ENCODE measurements at regions not wholly inside any gene's neighbourhood (a gene's known extent, or its start where the extent isn't known, plus 50 kb on each side); places are given as distances from the start of the nearest gene placed in this dataset.

GRCh38 chr5:57422341-57422740, 60.3 kb downstream of the ACTBL2 start:
- Histone ChIP-seq H3K4me1 (ENCODE audit: control insufficient read depth, extremely low read depth, insufficient read depth, low read length) (no peaks in the 10 kb centered on the region), H3K4me2 (ENCODE audit: control insufficient read depth, extremely low read depth, insufficient read depth, low read depth, low read length) (no peak overlapping the region), H4K20me1 (ENCODE audit: control insufficient read depth, extremely low read depth, insufficient read depth, low read length) (no peaks in the 10 kb centered on the region), H3K9me3 (ENCODE audit: control insufficient read depth, low read depth, low read length) (no peaks in the 10 kb centered on the region), H3K27ac (ENCODE audit: control insufficient read depth, insufficient read depth, low read length) (no peak overlapping the region), H2AFZ (ENCODE audit: control insufficient read depth, low read length) (no peak overlapping the region), H3K27me3 (ENCODE audit: control insufficient read depth, extremely low read depth, insufficient read depth, low read length) (peaks cover 3% of the 10 kb centered on the region), H3K9ac (ENCODE audit: control insufficient read depth, extremely low read depth, insufficient read depth, low read length) (no peak overlapping the region), H3K36me3 (ENCODE audit: control insufficient read depth in 2 of 2, extremely low read depth in 1 of 2, insufficient read depth in 2 of 2, low read length in 2 of 2) (no peaks in the 10 kb centered on the region), H3K9me1 (ENCODE audit: control insufficient read depth, extremely low read depth, insufficient read depth, low read length) (no peaks in the 10 kb centered on the region), H3K79me2 (ENCODE audit: control insufficient read depth, insufficient read depth, low read length) (no peaks in the 10 kb centered on the region), H3K4me3 (ENCODE audit: control insufficient read depth in 2 of 3, extremely low read depth in 1 of 3, insufficient read depth in 2 of 3, low read depth in 1 of 3, low read length in 3 of 3) (no peak overlapping the region)
- FAIRE-seq, result no peak
- dilution Hi-C loops (cut with MboI; ENCODE audit: extremely low pct_ligation_motif_present, low sequenced_read_pairs), result no loop called here
- no peak for TF ChIP-seq CTCF (optimal IDR thresholded peaks at IDR 0.05 in 1 of 3, IDR thresholded peaks at IDR 0.05 in 1 of 3, conservative IDR thresholded peaks at IDR 0.05 in 1 of 3; ENCODE audit: extremely low read depth in 1 of 3, insufficient read depth in 2 of 3, low read length in 3 of 3)
- TF ChIP-seq EZH2 (IDR thresholded peaks at IDR 0.05; ENCODE audit: low read length), result no peak
- DNase-seq (ENCODE audit: low read depth, low spot score), result no peak

- no peaks in the 10 kb centered on the region for H3K9me3 ChIP-seq (ENCODE audit: control insufficient read depth, low read depth, low read length)
- no peak overlapping the region for H2AFZ ChIP-seq (ENCODE audit: control insufficient read depth, low read length)
- H3K4me1 ChIP-seq (ENCODE audit: control insufficient read depth, extremely low read depth, insufficient read depth, low read length), result no peaks in the 10 kb centered on the region
- H3K4me3 ChIP-seq (ENCODE audit: control insufficient read depth in 2 of 3, extremely low read depth in 1 of 3, insufficient read depth in 2 of 3, low read depth in 1 of 3, low read length in 3 of 3), result no peak overlapping the region
- no peaks in the 10 kb centered on the region for H4K20me1 ChIP-seq (ENCODE audit: control insufficient read depth, extremely low read depth, insufficient read depth, low read length)
- peaks cover 12% of the 10 kb centered on the region for H3K27me3 ChIP-seq (ENCODE audit: control insufficient read depth, extremely low read depth, insufficient read depth, low read length)
- no peaks in the 10 kb centered on the region for H3K36me3 ChIP-seq (ENCODE audit: control insufficient read depth in 2 of 2, extremely low read depth in 1 of 2, insufficient read depth in 2 of 2, low read length in 2 of 2)
- TF ChIP-seq EZH2 (IDR thresholded peaks at IDR 0.05; ENCODE audit: low read length) (no peak), CTCF (optimal IDR thresholded peaks at IDR 0.05 in 1 of 3, IDR thresholded peaks at IDR 0.05 in 1 of 3, conservative IDR thresholded peaks at IDR 0.05 in 1 of 3; ENCODE audit: extremely low read depth in 1 of 3, insufficient read depth in 2 of 3, low read length in 3 of 3) (no peak)
- FAIRE-seq (no peak), DNase-seq (ENCODE audit: low read depth, low spot score) (no peak)
- H3K9ac ChIP-seq (ENCODE audit: control insufficient read depth, extremely low read depth, insufficient read depth, low read length), result no peak overlapping the region
- no peak overlapping the region for H3K27ac ChIP-seq (ENCODE audit: control insufficient read depth, insufficient read depth, low read length)
- H3K9me1 ChIP-seq (ENCODE audit: control insufficient read depth, extremely low read depth, insufficient read depth, low read length), result no peaks in the 10 kb centered on the region
- dilution Hi-C loops (cut with MboI; ENCODE audit: extremely low pct_ligation_motif_present, low sequenced_read_pairs), result no loop called here
- H3K4me2 ChIP-seq (ENCODE audit: control insufficient read depth, extremely low read depth, insufficient read depth, low read depth, low read length), result no peak overlapping the region
- H3K79me2 ChIP-seq (ENCODE audit: control insufficient read depth, insufficient read depth, low read length), result no peaks in the 10 kb centered on the region
Observed at GRCh38 chr5:57420801-57421200, 61.8 kb downstream of the ACTBL2 start.

All from keratinocyte (primary cell).